GM23338 (cell line): ENCODE measurements at regions not wholly inside any gene's neighbourhood (a gene's known extent, or its start where the extent isn't known, plus 50 kb on each side); places are given as distances from the start of the nearest gene placed in this dataset.

ENCODE experiments used
- ATAC-seq: fragments of 200-7000 bp; cut with Tn5 transposase; 3 replicates; pipeline ENCODE4 v1.9.1; 2020
- DNase-seq: peaks from one replicate; pipeline ENCODE4 v3.0.0-alpha.2; 2015; ENCODE audit warnings: low spot score
- H2AFZ ChIP-seq: fragments of 200-600 bp; sonication (generic); 2 replicates; pipeline ENCODE4 v1.8.0; 2016; ENCODE audit warnings: antibody characterized with exemption, mild to moderate bottlenecking, moderate library complexity
- H3F3A ChIP-seq: fragments of 200-600 bp; sonication (generic); replicated peaks from 2 replicates; pipeline ENCODE4 v1.8.0; 2017; ENCODE audit warnings: antibody characterized with exemption, mixed run types, low read depth
- H3K27ac ChIP-seq: fragments of 200-600 bp; sonication (generic); 2 replicates; pipeline ENCODE4 v1.6.1; 2016; ENCODE audit warnings: low read depth
- H3K27me3 ChIP-seq: fragments of 200-600 bp; sonication (generic); 2 replicates; pipeline ENCODE4 v1.8.0; 2016; ENCODE audit warnings: mild to moderate bottlenecking, mixed run types, moderate library complexity; ENCODE audit not compliant: insufficient read depth
- H3K36me3 ChIP-seq: fragments of 200-600 bp; sonication (generic); 2 replicates; pipeline ENCODE4 v1.8.0; 2016; ENCODE audit warnings: mild to moderate bottlenecking; ENCODE audit not compliant: insufficient read depth
- H3K4me1 ChIP-seq: fragments of 200-600 bp; sonication (generic); 2 replicates; pipeline ENCODE4 v1.8.0; 2016; ENCODE audit warnings: mild to moderate bottlenecking, moderate library complexity; ENCODE audit not compliant: insufficient read depth
- H3K4me2 ChIP-seq: fragments of 200-600 bp; sonication (generic); 2 replicates; pipeline ENCODE4 v1.7.1; 2017; ENCODE audit warnings: mixed run types
- H3K4me3 ChIP-seq: fragments of 200-600 bp; sonication (generic); 2 replicates; pipeline ENCODE4 v1.6.1; 2016; ENCODE audit warnings: mixed run types
- H3K79me2 ChIP-seq: fragments of 200-600 bp; sonication (generic); replicated peaks from 2 replicates; pipeline ENCODE4 v1.8.0; 2017; ENCODE audit warnings: mild to moderate bottlenecking; ENCODE audit not compliant: insufficient read depth
- H3K9me2 ChIP-seq: fragments of 200-600 bp; sonication (generic); 2 replicates; pipeline ENCODE4 v1.8.0; 2017; ENCODE audit not compliant: insufficient read depth
- H4K20me1 ChIP-seq: fragments of 200-600 bp; sonication (generic); replicated peaks from 2 replicates; pipeline ENCODE4 v1.8.0; 2017; ENCODE audit warnings: mild to moderate bottlenecking; ENCODE audit not compliant: insufficient read depth
- H3K27ac Mint-ChIP-seq: 2 replicates; pipeline ENCODE4 v1.8.0; 2020; ENCODE audit warnings: inconsistent platforms, mild to moderate bottlenecking, moderate library complexity, mixed read lengths
- H3K27me3 Mint-ChIP-seq: 3 replicates; pipeline ENCODE4 v1.8.0; 2022; ENCODE audit warnings: low read depth, mild to moderate bottlenecking, moderate library complexity, mixed read lengths, inconsistent platforms; ENCODE audit not compliant: insufficient read depth, poor library complexity
- H3K36me3 Mint-ChIP-seq: 3 replicates; pipeline ENCODE4 v1.8.0; 2021; ENCODE audit warnings: low read depth, mild to moderate bottlenecking, inconsistent platforms, moderate library complexity, mixed read lengths
- H3K4me1 Mint-ChIP-seq: 3 replicates; pipeline ENCODE4 v1.8.0; 2020; ENCODE audit warnings: mild to moderate bottlenecking, inconsistent platforms, mixed read lengths
- H3K4me3 Mint-ChIP-seq: 3 replicates; pipeline ENCODE4 v1.8.0; 2021; ENCODE audit warnings: moderate library complexity, mild to moderate bottlenecking, inconsistent platforms, mixed read lengths
- H3K9me3 Mint-ChIP-seq: 3 replicates; pipeline ENCODE4 v1.8.0; 2020; ENCODE audit warnings: moderate library complexity, mild to moderate bottlenecking, inconsistent platforms, mixed read lengths
- ETS1 ChIP-seq: IDR thresholded peaks from 2 replicates; pipeline ENCODE4 v1.6.1; 2016; ENCODE audit warnings: antibody characterized with exemption
- POLR2AphosphoS5 ChIP-seq: IDR thresholded peaks from 2 replicates; pipeline ENCODE4 v1.6.1; 2016; ENCODE audit warnings: antibody characterized with exemption, low read depth
- REST ChIP-seq: IDR thresholded peaks from one replicate; pipeline ENCODE4 v1.6.1; 2018; ENCODE audit warnings: antibody characterized with exemption; ENCODE audit not compliant: unreplicated experiment
- ZNF114 ChIP-seq: fragments of 250-450 bp; sonication (Bioruptor Pico); IDR thresholded peaks from 2 replicates; pipeline ENCODE4 v1.5.0; 2020; ENCODE audit warnings: mild to moderate bottlenecking, moderate library complexity
- TF ChIP-seq, protein P1 (sequence below): fragments of 250-450 bp; sonication (Bioruptor Pico); IDR thresholded peaks from 2 replicates; pipeline ENCODE4 v1.5.0; 2020; ENCODE audit warnings: mild to moderate bottlenecking, moderate library complexity

GRCh38 chr1:166383635-166384346 lies 217.0 kb upstream of the FAM78B start:
- Mint-ChIP-seq H3K4me3 (peak overlapping the region; percentile 23; the same call in 1 of the 3 replicates), H3K36me3 (no peaks in the 10 kb centered on the region), H3K27ac (no peak overlapping the region), H3K27me3 (peaks cover 11% of the 10 kb centered on the region), H3K4me1 (peaks cover 45% of the 10 kb centered on the region), H3K9me3 (no peaks in the 10 kb centered on the region)
- peaks cover 8% of the 10 kb centered on the region; the same call in 1 of the 2 replicates for H3K9me2 ChIP-seq
- H3K36me3 ChIP-seq: no peaks in the 10 kb centered on the region
- no peaks in the 10 kb centered on the region for H4K20me1 ChIP-seq
- no peak for DNase-seq
- 0 out of 2 replicates have a peak overlapping the region, but pooled peaks have one; percentile 14 for H3K4me3 ChIP-seq
- H3K79me2 ChIP-seq: no peaks in the 10 kb centered on the region
- H3K27ac ChIP-seq: no peak overlapping the region
- TF ChIP-seq ZNF114 (CRISPR knock-in tag) (no peak), POLR2AphosphoS5 (no peak), ETS1 (no peak), REST (no peak)
- TF ChIP-seq, protein P1, sequence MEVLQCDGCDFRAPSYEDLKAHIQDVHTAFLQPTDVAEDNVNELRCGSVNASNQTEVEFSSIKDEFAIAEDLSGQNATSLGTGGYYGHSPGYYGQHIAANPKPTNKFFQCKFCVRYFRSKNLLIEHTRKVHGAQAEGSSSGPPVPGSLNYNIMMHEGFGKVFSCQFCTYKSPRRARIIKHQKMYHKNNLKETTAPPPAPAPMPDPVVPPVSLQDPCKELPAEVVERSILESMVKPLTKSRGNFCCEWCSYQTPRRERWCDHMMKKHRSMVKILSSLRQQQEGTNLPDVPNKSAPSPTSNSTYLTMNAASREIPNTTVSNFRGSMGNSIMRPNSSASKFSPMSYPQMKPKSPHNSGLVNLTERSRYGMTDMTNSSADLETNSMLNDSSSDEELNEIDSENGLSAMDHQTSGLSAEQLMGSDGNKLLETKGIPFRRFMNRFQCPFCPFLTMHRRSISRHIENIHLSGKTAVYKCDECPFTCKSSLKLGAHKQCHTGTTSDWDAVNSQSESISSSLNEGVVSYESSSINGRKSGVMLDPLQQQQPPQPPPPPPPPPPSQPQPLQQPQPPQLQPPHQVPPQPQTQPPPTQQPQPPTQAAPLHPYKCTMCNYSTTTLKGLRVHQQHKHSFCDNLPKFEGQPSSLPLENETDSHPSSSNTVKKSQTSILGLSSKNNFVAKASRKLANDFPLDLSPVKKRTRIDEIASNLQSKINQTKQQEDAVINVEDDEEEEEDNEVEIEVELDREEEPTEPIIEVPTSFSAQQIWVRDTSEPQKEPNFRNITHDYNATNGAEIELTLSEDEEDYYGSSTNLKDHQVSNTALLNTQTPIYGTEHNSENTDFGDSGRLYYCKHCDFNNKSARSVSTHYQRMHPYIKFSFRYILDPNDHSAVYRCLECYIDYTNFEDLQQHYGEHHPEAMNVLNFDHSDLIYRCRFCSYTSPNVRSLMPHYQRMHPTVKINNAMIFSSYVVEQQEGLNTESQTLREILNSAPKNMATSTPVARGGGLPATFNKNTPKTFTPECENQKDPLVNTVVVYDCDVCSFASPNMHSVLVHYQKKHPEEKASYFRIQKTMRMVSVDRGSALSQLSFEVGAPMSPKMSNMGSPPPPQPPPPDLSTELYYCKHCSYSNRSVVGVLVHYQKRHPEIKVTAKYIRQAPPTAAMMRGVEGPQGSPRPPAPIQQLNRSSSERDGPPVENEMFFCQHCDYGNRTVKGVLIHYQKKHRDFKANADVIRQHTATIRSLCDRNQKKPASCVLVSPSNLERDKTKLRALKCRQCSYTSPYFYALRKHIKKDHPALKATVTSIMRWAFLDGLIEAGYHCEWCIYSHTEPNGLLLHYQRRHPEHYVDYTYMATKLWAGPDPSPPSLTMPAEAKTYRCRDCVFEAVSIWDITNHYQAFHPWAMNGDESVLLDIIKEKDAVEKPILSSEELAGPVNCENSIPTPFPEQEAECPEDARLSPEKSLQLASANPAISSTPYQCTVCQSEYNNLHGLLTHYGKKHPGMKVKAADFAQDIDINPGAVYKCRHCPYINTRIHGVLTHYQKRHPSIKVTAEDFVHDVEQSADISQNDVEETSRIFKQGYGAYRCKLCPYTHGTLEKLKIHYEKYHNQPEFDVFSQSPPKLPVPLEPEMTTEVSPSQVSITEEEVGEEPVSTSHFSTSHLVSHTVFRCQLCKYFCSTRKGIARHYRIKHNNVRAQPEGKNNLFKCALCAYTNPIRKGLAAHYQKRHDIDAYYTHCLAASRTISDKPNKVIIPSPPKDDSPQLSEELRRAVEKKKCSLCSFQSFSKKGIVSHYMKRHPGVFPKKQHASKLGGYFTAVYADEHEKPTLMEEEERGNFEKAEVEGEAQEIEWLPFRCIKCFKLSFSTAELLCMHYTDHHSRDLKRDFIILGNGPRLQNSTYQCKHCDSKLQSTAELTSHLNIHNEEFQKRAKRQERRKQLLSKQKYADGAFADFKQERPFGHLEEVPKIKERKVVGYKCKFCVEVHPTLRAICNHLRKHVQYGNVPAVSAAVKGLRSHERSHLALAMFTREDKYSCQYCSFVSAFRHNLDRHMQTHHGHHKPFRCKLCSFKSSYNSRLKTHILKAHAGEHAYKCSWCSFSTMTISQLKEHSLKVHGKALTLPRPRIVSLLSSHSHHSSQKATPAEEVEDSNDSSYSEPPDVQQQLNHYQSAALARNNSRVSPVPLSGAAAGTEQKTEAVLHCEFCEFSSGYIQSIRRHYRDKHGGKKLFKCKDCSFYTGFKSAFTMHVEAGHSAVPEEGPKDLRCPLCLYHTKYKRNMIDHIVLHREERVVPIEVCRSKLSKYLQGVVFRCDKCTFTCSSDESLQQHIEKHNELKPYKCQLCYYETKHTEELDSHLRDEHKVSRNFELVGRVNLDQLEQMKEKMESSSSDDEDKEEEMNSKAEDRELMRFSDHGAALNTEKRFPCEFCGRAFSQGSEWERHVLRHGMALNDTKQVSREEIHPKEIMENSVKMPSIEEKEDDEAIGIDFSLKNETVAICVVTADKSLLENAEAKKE (CRISPR knock-in tag): no peak
- peak overlapping the region; percentile 31 for H3K4me2 ChIP-seq
- peaks cover 6% of the 10 kb centered on the region; the same call in 1 of the 2 replicates for H3K27me3 ChIP-seq
- no peak overlapping the region for H2AFZ ChIP-seq
- peaks cover 20% of the 10 kb centered on the region for H3K4me1 ChIP-seq
- peak; percentile 56 for ATAC-seq
- H3F3A ChIP-seq: no peaks in the 10 kb centered on the region
